Panc1 (cell line): ENCODE measurements at regions not wholly inside any gene's neighbourhood (a gene's known extent, or its start where the extent isn't known, plus 50 kb on each side); places are given as distances from the start of the nearest gene placed in this dataset.

ENCODE experiments used
- POLR2AphosphoS5 ChIP-seq: IDR thresholded peaks from 2 replicates; pipeline ENCODE4 v1.6.1; 2012; ENCODE audit warnings: mild to moderate bottlenecking, low read depth, low read length, moderate library complexity
- SIN3A ChIP-seq: IDR thresholded peaks from 2 replicates; pipeline ENCODE4 v1.6.1; 2012; ENCODE audit warnings: low read depth, mild to moderate bottlenecking, low read length, moderate library complexity, borderline replicate concordance; ENCODE audit not compliant: insufficient read depth
- TCF7L2 ChIP-seq: IDR thresholded peaks from 2 replicates; pipeline ENCODE4 v1.6.1; 2011; ENCODE audit warnings: mild to moderate bottlenecking, low read depth, low read length, inconsistent platforms
- TF ChIP-seq, protein P1 (sequence below): fragments of 450-650 bp; IDR thresholded peaks from 2 replicates; pipeline ENCODE4 v1.5.1; 2017; ENCODE audit warnings: mild to moderate bottlenecking
- TF ChIP-seq, protein P2 (sequence below), 2 experiments: IDR thresholded peaks; 2 replicates each; pipeline ENCODE4 v1.6.1; 2011 to 2012; ENCODE audit warnings: low read depth in 2 of 2, control low read depth in 1 of 2, low read length in 1 of 2, mild to moderate bottlenecking in 1 of 2, moderate library complexity in 1 of 2; ENCODE audit not compliant: insufficient read depth in 1 of 2

DNA sequence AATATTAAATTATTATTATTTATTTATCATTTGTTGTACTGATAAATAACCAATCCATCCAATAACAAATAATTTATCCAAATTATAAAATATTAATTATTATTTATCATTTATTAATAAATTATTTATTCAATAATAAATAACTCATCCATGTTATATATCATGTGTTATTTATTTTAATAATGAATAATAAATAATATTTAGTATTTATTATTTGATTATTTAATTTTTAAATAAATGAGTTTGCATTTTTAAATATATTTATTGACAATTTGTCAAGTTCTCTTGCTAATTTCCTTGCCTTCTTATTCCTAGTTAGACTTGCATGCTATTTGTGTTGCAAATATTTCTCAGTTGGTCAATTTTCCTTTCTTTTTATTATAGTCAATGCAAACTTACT, 995.4 kb downstream of the TSN start:
- TF ChIP-seq, protein P1, sequence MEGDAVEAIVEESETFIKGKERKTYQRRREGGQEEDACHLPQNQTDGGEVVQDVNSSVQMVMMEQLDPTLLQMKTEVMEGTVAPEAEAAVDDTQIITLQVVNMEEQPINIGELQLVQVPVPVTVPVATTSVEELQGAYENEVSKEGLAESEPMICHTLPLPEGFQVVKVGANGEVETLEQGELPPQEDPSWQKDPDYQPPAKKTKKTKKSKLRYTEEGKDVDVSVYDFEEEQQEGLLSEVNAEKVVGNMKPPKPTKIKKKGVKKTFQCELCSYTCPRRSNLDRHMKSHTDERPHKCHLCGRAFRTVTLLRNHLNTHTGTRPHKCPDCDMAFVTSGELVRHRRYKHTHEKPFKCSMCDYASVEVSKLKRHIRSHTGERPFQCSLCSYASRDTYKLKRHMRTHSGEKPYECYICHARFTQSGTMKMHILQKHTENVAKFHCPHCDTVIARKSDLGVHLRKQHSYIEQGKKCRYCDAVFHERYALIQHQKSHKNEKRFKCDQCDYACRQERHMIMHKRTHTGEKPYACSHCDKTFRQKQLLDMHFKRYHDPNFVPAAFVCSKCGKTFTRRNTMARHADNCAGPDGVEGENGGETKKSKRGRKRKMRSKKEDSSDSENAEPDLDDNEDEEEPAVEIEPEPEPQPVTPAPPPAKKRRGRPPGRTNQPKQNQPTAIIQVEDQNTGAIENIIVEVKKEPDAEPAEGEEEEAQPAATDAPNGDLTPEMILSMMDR: no peak
- no peak for TF ChIP-seq SIN3A
- no peak for TF ChIP-seq POLR2AphosphoS5
- TF ChIP-seq, protein P2, sequence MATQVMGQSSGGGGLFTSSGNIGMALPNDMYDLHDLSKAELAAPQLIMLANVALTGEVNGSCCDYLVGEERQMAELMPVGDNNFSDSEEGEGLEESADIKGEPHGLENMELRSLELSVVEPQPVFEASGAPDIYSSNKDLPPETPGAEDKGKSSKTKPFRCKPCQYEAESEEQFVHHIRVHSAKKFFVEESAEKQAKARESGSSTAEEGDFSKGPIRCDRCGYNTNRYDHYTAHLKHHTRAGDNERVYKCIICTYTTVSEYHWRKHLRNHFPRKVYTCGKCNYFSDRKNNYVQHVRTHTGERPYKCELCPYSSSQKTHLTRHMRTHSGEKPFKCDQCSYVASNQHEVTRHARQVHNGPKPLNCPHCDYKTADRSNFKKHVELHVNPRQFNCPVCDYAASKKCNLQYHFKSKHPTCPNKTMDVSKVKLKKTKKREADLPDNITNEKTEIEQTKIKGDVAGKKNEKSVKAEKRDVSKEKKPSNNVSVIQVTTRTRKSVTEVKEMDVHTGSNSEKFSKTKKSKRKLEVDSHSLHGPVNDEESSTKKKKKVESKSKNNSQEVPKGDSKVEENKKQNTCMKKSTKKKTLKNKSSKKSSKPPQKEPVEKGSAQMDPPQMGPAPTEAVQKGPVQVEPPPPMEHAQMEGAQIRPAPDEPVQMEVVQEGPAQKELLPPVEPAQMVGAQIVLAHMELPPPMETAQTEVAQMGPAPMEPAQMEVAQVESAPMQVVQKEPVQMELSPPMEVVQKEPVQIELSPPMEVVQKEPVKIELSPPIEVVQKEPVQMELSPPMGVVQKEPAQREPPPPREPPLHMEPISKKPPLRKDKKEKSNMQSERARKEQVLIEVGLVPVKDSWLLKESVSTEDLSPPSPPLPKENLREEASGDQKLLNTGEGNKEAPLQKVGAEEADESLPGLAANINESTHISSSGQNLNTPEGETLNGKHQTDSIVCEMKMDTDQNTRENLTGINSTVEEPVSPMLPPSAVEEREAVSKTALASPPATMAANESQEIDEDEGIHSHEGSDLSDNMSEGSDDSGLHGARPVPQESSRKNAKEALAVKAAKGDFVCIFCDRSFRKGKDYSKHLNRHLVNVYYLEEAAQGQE (IDR thresholded peaks at IDR 0.05; ENCODE audit: insufficient read depth in 1 of 2, low read depth in 2 of 2, low read length in 1 of 2): no peak
- TF ChIP-seq TCF7L2: no peak
